ENCODE measurements at regions not wholly inside any gene's neighbourhood (a gene's known extent, or its start where the extent isn't known, plus 50 kb on each side); places are given as distances from the start of the nearest gene placed in this dataset.

- TF ChIP-seq CTCF (IDR thresholded peaks at IDR 0.05; ENCODE audit: low read length) (no peak), EZH2 (IDR thresholded peaks at IDR 0.05; ENCODE audit: borderline replicate concordance, low read length) (no peak)
Measured at GRCh38 chr9:107861075-107861474, 371.5 kb upstream of the KLF4 start.

Data from OCI-LY1 (cell line).